Epithelial cell of esophagus (primary cell): ENCODE measurements at regions not wholly inside any gene's neighbourhood (a gene's known extent, or its start where the extent isn't known, plus 50 kb on each side); places are given as distances from the start of the nearest gene placed in this dataset.

Experiments used
- DNase-seq: peaks from one replicate; pipeline ENCODE4 v3.0.0; 2010; ENCODE audit warnings: low read depth
- H3K4me3 ChIP-seq: 2 replicates; pipeline ENCODE4 v1.5.1; 2011; ENCODE audit warnings: mild to moderate bottlenecking, low read length, control low read depth
- TF ChIP-seq, protein P1 (sequence below): IDR thresholded peaks from 2 replicates; pipeline ENCODE4 v1.5.1; 2011; ENCODE audit warnings: low read depth, mild to moderate bottlenecking, low read length, control low read depth, inconsistent platforms; ENCODE audit not compliant: insufficient read depth; ENCODE audit errors: missing control alignments

DNA sequence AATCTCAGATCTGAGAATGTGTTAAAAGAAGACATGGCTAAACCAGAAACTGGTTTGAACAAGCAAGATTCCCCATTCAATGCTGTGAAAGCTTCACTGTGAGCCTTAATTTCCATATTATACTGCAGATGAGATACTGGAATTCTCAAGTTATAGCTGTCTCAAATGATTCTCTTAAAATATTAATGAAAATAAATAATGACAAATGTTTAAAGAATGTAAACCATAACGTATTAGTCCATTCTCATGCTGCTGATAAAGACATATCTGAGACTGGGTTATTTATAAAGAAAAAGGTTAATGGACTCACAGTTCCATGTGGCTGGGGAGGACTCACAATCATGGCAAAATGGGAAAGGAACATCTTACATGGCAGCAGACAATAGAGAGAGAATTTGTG is 667.8 kb downstream of the SLITRK1 start:
- H3K4me3 ChIP-seq = no peak overlapping the region
- DNase-seq = no peak
- TF ChIP-seq, protein P1, sequence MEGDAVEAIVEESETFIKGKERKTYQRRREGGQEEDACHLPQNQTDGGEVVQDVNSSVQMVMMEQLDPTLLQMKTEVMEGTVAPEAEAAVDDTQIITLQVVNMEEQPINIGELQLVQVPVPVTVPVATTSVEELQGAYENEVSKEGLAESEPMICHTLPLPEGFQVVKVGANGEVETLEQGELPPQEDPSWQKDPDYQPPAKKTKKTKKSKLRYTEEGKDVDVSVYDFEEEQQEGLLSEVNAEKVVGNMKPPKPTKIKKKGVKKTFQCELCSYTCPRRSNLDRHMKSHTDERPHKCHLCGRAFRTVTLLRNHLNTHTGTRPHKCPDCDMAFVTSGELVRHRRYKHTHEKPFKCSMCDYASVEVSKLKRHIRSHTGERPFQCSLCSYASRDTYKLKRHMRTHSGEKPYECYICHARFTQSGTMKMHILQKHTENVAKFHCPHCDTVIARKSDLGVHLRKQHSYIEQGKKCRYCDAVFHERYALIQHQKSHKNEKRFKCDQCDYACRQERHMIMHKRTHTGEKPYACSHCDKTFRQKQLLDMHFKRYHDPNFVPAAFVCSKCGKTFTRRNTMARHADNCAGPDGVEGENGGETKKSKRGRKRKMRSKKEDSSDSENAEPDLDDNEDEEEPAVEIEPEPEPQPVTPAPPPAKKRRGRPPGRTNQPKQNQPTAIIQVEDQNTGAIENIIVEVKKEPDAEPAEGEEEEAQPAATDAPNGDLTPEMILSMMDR = no peak

DNA sequence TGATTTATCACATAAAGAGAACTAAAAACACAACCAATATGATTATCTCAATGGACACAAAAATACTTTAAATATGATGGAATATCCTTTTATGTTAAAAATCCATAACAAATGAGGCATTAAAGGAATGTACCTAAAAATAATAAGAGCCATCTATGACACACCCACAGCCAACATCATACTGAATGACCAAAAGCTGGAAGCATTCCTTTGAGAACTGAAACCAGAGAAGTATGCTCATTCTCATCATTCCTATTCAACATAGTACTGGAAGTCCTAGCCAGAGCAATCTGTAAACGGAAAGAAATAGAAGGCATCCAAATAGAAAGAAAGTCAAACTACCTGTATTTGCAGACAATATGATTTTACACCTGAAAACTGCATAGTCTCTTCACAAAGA is 671.0 kb downstream of the SLITRK1 start:
- DNase-seq = no peak
- TF ChIP-seq, protein P1 = no peak
- H3K4me3 ChIP-seq = no peak overlapping the region

DNA sequence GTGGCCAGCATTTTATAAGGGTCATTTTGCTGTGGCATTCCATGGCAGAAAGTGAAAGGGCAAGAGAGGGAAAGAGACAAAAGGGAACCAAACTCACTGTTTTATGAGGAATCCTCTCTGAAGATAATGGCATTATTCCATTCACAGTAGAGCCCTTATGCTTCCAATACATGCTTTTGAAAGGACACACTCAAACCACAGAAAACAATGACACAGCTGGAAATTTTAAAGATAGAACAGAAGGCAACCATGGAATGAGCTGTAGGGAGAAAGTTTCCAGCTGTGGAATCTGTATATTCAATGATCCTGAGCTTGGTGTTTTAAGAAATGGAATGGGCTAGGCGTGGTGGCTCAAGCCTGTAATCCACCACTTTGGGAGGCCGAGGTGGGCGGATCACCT is 677.4 kb downstream of the SLITRK1 start:
- no peak overlapping the region for H3K4me3 ChIP-seq
- DNase-seq = no peak
- TF ChIP-seq, protein P1 = no peak

DNA sequence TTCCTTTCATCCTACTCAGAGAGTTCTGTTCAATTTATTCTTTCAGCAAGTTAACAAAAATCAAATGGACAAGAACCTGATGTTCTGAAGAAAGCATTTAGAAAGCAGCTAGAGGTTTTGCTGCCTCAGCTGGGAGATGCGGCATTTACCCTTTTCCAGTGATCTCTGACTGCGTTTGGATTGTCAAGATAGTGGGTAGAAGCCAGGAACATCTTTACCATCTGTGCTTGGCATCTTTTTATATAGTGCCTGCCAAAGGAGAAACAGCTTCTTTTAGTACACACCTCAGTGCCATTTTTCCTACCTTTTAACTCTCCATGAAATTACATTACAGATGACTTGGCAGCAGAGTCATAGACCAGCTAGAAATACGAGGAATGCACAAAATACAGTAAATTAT is 680.8 kb downstream of the SLITRK1 start:
- DNase-seq = no peak
- TF ChIP-seq, protein P1 = no peak
- H3K4me3 ChIP-seq = no peak overlapping the region

- TF ChIP-seq, protein P1 = no peak
- DNase-seq = no peak
- H3K4me3 ChIP-seq = no peak overlapping the region
Observed at GRCh38 chr13:83197316-83197715, 685.0 kb downstream of the SLITRK1 start.

- TF ChIP-seq, protein P1 = no peak
Observed at GRCh38 chr13:83190020-83190419, 692.3 kb downstream of the SLITRK1 start.

GRCh38 chr13:83184819-83185218 is 697.5 kb downstream of the SLITRK1 start:
- H3K4me3 ChIP-seq = no peak overlapping the region
- TF ChIP-seq, protein P1 = no peak
- DNase-seq = peak; percentile 45

More at GRCh38 chr13:83190020-83190419, 692.3 kb downstream of the SLITRK1 start:
- H3K4me3 ChIP-seq = no peak overlapping the region
- no peak for DNase-seq
